ENCODE measurements at regions not wholly inside any gene's neighbourhood (a gene's known extent, or its start where the extent isn't known, plus 50 kb on each side); places are given as distances from the start of the nearest gene placed in this dataset.

- TF ChIP-seq CTCF (IDR thresholded peaks at IDR 0.05; ENCODE audit: insufficient read depth, low read depth, low read length, missing control alignments) = no peak
- no peak for DNase-seq (ENCODE audit: low read depth)
- H3K4me3 ChIP-seq (ENCODE audit: low read depth, low read length) = no peak overlapping the region
Measured at GRCh38 chr5:66322786-66323528, 178.9 kb downstream of the SREK1 start.

GRCh38 chr5:66323529-66323895 lies 179.4 kb downstream of the SREK1 start:
- no peak for DNase-seq (ENCODE audit: low read depth)
- no peak for TF ChIP-seq CTCF (IDR thresholded peaks at IDR 0.05; ENCODE audit: insufficient read depth, low read depth, low read length, missing control alignments)
- no peak overlapping the region for H3K4me3 ChIP-seq (ENCODE audit: low read depth, low read length)

- no peak overlapping the region for H3K4me3 ChIP-seq (ENCODE audit: low read depth, low read length)
- DNase-seq (ENCODE audit: low read depth) = no peak
- no peak for TF ChIP-seq CTCF (IDR thresholded peaks at IDR 0.05; ENCODE audit: insufficient read depth, low read depth, low read length, missing control alignments)
Measured at GRCh38 chr5:66324357-66324756, 180.3 kb downstream of the SREK1 start.

- no peak for TF ChIP-seq CTCF (IDR thresholded peaks at IDR 0.05; ENCODE audit: insufficient read depth, low read depth, low read length, missing control alignments)
- no peak overlapping the region for H3K4me3 ChIP-seq (ENCODE audit: low read depth, low read length)
- DNase-seq (ENCODE audit: low read depth) = no peak
Measured at GRCh38 chr5:66326276-66326675, 182.2 kb downstream of the SREK1 start.

- DNase-seq (ENCODE audit: low read depth) = no peak
- no peak overlapping the region for H3K4me3 ChIP-seq (ENCODE audit: low read depth, low read length)
- no peak for TF ChIP-seq CTCF (IDR thresholded peaks at IDR 0.05; ENCODE audit: insufficient read depth, low read depth, low read length, missing control alignments)
Measured at GRCh38 chr5:66327008-66327407, 182.9 kb downstream of the SREK1 start.

GRCh38 chr5:66329078-66329477 lies 185.0 kb downstream of the SREK1 start:
- DNase-seq (ENCODE audit: low read depth) = no peak
- TF ChIP-seq CTCF (IDR thresholded peaks at IDR 0.05; ENCODE audit: insufficient read depth, low read depth, low read length, missing control alignments) = no peak
- no peak overlapping the region for H3K4me3 ChIP-seq (ENCODE audit: low read depth, low read length)

- no peak for TF ChIP-seq CTCF (IDR thresholded peaks at IDR 0.05; ENCODE audit: insufficient read depth, low read depth, low read length, missing control alignments)
- no peak overlapping the region for H3K4me3 ChIP-seq (ENCODE audit: low read depth, low read length)
- no peak for DNase-seq (ENCODE audit: low read depth)
Measured at GRCh38 chr5:66333192-66333591, 189.1 kb downstream of the SREK1 start.
